Liver (tissue), 8 donors: ENCODE measurements at regions not wholly inside any gene's neighbourhood (a gene's known extent, or its start where the extent isn't known, plus 50 kb on each side); places are given as distances from the start of the nearest gene placed in this dataset.

Source experiments
- DNase-seq: peaks from one replicate; pipeline ENCODE4 v3.0.0-alpha.2; 2017; ENCODE audit warnings: low spot score
- H3K27ac ChIP-seq, 2 donors: one replicate each; pipeline ENCODE4 v1.7.0; 2013; ENCODE audit warnings: inconsistent platforms in 2 of 2, low read length in 2 of 2, control low read depth in 1 of 2, low read depth in 1 of 2, mild to moderate bottlenecking in 1 of 2
- H3K27me3 ChIP-seq, 4 donors: one replicate each; pipeline versions ENCODE4 v1.6.1 to v1.7.0; 2013; ENCODE audit warnings: low read length in 3 of 4, inconsistent platforms in 1 of 4, mild to moderate bottlenecking in 1 of 4, moderate library complexity in 1 of 4; ENCODE audit not compliant: control insufficient read depth in 4 of 4, insufficient read depth in 4 of 4
- H3K36me3 ChIP-seq, 4 donors: one replicate each; pipeline versions ENCODE4 v1.6.1 to v1.7.0; 2013; ENCODE audit warnings: low read length in 3 of 4, mild to moderate bottlenecking in 3 of 4, low read depth in 1 of 4, moderate library complexity in 1 of 4; ENCODE audit not compliant: control insufficient read depth in 4 of 4, insufficient read depth in 3 of 4
- H3K4me1 ChIP-seq, 4 donors: one replicate each; pipeline versions ENCODE4 v1.6.1 to v1.7.0; 2013; ENCODE audit warnings: low read length in 3 of 4, mild to moderate bottlenecking in 3 of 4, moderate library complexity in 1 of 4; ENCODE audit not compliant: control insufficient read depth in 4 of 4, insufficient read depth in 4 of 4
- H3K4me3 ChIP-seq, 3 donors: one replicate each; pipeline versions ENCODE4 v1.6.1 to v1.7.0; 2013; ENCODE audit warnings: low read length in 3 of 3, control low read depth in 1 of 3, low read depth in 1 of 3, mild to moderate bottlenecking in 1 of 3
- H3K9ac ChIP-seq, 2 donors: one replicate each; pipeline ENCODE4 v1.7.0; 2013; ENCODE audit warnings: low read length in 2 of 2, mild to moderate bottlenecking in 2 of 2, moderate library complexity in 2 of 2, control low read depth in 1 of 2, low read depth in 1 of 2
- H3K9me3 ChIP-seq, 4 donors: one replicate each; pipeline versions ENCODE4 v1.6.1 to v1.7.0; 2013; ENCODE audit warnings: low read length in 3 of 4; ENCODE audit not compliant: control insufficient read depth in 4 of 4
- ATF3 ChIP-seq: IDR thresholded peaks from 2 replicates; pipeline ENCODE4 v1.6.1; 2016; ENCODE audit warnings: antibody characterized with exemption
- CTCF ChIP-seq: fragments of 150-350 bp; IDR thresholded peaks from 2 replicates; pipeline ENCODE4 v1.5.1; 2017; ENCODE audit warnings: improper control_type of control experiment, low read depth, low read length; ENCODE audit not compliant: missing input control
- EGR1 ChIP-seq, 2 donors: IDR thresholded peaks; 2 replicates each; pipeline ENCODE4 v1.6.1; 2016 to 2018; ENCODE audit warnings: antibody characterized with exemption in 2 of 2, low read depth in 2 of 2
- FOXA1 ChIP-seq: IDR thresholded peaks from 2 replicates; pipeline ENCODE4 v1.6.1; 2016; ENCODE audit warnings: antibody characterized with exemption
- FOXA2 ChIP-seq: IDR thresholded peaks from 2 replicates; pipeline ENCODE4 v1.6.1; 2016; ENCODE audit warnings: antibody characterized with exemption
- GABPA ChIP-seq, 2 donors: IDR thresholded peaks in 1 of 2; conservative IDR thresholded peaks in 1 of 2; 2 replicates each; pipeline ENCODE4 v1.6.1; 2016; ENCODE audit warnings: antibody characterized with exemption in 2 of 2, mild to moderate bottlenecking in 1 of 2, moderate library complexity in 1 of 2
- HNF4A ChIP-seq, 2 donors: conservative IDR thresholded peaks; 2 replicates each; pipeline ENCODE4 v1.6.1; 2016; ENCODE audit warnings: antibody characterized with exemption in 2 of 2, mild to moderate bottlenecking in 2 of 2
- HNF4G ChIP-seq: IDR thresholded peaks from 2 replicates; pipeline ENCODE4 v1.6.1; 2016; ENCODE audit warnings: antibody characterized with exemption
- JUND ChIP-seq, 2 donors: IDR thresholded peaks; 2 replicates each; pipeline ENCODE4 v1.6.1; 2016; ENCODE audit warnings: antibody characterized with exemption in 2 of 2
- MAX ChIP-seq: IDR thresholded peaks from 2 replicates; pipeline ENCODE4 v1.6.1; 2016; ENCODE audit warnings: antibody characterized with exemption
- RAD21 ChIP-seq, 2 donors: IDR thresholded peaks; 2 replicates each; pipeline ENCODE4 v1.6.1; 2016; ENCODE audit warnings: antibody characterized with exemption in 2 of 2, mild to moderate bottlenecking in 2 of 2
- REST ChIP-seq: IDR thresholded peaks from 2 replicates; pipeline ENCODE4 v1.6.1; 2016; ENCODE audit warnings: antibody characterized with exemption, mild to moderate bottlenecking
- RXRA ChIP-seq, 2 donors: IDR thresholded peaks; 2 replicates each; pipeline ENCODE4 v1.6.1; 2017 to 2018; ENCODE audit warnings: antibody characterized with exemption in 2 of 2, mild to moderate bottlenecking in 1 of 2
- SP1 ChIP-seq: IDR thresholded peaks from 2 replicates; pipeline ENCODE4 v1.6.1; 2018; ENCODE audit warnings: antibody characterized with exemption, mild to moderate bottlenecking
- TAF1 ChIP-seq: conservative IDR thresholded peaks from 2 replicates; pipeline ENCODE4 v1.6.1; 2016; ENCODE audit warnings: antibody characterized with exemption, mild to moderate bottlenecking
- YY1 ChIP-seq: IDR thresholded peaks from 2 replicates; pipeline ENCODE4 v1.6.1; 2016; ENCODE audit warnings: antibody characterized with exemption, mild to moderate bottlenecking
- ZBTB33 ChIP-seq: IDR thresholded peaks from 2 replicates; pipeline ENCODE4 v1.6.1; 2016; ENCODE audit warnings: antibody characterized with exemption
- WGBS: extraction: QIAGEN DNeasy Blood & Tissue Kit; methylation state at CpG from one replicate; pipeline ENCODE4 v1.1.7; 2013; 5-methylcytosine and 5-hydroxymethylcytosine counted together
- donor health status: healthy.
- donor health status: healthy.
- donor health status: healthy.
- donor health status: healthy.
- donor health status: healthy.

GRCh38 chr4:36533944-36534343 is 252.5 kb downstream of the DTHD1 start:
- DNase-seq, result no peak
- Histone ChIP-seq H3K4me3 (no peak overlapping the region), H3K27ac (no peak overlapping the region), H3K9ac (no peak overlapping the region), H3K36me3 (no peaks in the 10 kb centered on the region), H3K27me3 (peaks cover 0 to 3% (median 0%) of the 10 kb centered on the region in 4 donors), H3K9me3 (peaks cover 0 to 6% (median 3%) of the 10 kb centered on the region in 4 donors), H3K4me1 (no peaks in the 10 kb centered on the region)
- TF ChIP-seq TAF1, result no peak
- TF ChIP-seq REST, result no peak
- TF ChIP-seq FOXA1, result no peak
- TF ChIP-seq YY1, result no peak
- no peak for TF ChIP-seq SP1
- TF ChIP-seq HNF4A (conservative IDR thresholded peaks at IDR 0.05), result no peak
- TF ChIP-seq RAD21 (IDR thresholded peaks at IDR 0.05), result no peak
- TF ChIP-seq FOXA2, result no peak
- no peak for TF ChIP-seq ZBTB33
- no peak for TF ChIP-seq JUND (IDR thresholded peaks at IDR 0.05)
- TF ChIP-seq HNF4G, result no peak
- TF ChIP-seq ATF3, result no peak
- TF ChIP-seq RXRA (IDR thresholded peaks at IDR 0.05), result no peak
- TF ChIP-seq EGR1 (IDR thresholded peaks at IDR 0.05; ENCODE audit: low read depth in 2 of 2), result no peak
- TF ChIP-seq MAX, result no peak
- TF ChIP-seq GABPA (IDR thresholded peaks at IDR 0.05 in 1 of 2, conservative IDR thresholded peaks at IDR 0.05 in 1 of 2), result no peak
- 68% methylated on average over 1 of the region's 1 CpG for WGBS

GRCh38 chr4:36547383-36547782 is 266.0 kb downstream of the DTHD1 start:
- no peaks in the 10 kb centered on the region for H3K36me3 ChIP-seq
- H3K9ac ChIP-seq, result no peak overlapping the region
- H3K4me3 ChIP-seq, result no peak overlapping the region
- no peaks in the 10 kb centered on the region for H3K4me1 ChIP-seq
- 89% methylated on average over 1 of the region's 1 CpG for WGBS
- TF ChIP-seq YY1 (no peak), TAF1 (no peak), JUND (IDR thresholded peaks at IDR 0.05) (no peak), HNF4A (conservative IDR thresholded peaks at IDR 0.05) (no peak), RAD21 (IDR thresholded peaks at IDR 0.05) (no peak), ZBTB33 (no peak), HNF4G (no peak), RXRA (IDR thresholded peaks at IDR 0.05) (no peak), MAX (no peak), CTCF (no peak), FOXA2 (no peak), EGR1 (IDR thresholded peaks at IDR 0.05; ENCODE audit: low read depth in 2 of 2) (no peak), REST (no peak)
- no peaks in the 10 kb centered on the region for H3K27me3 ChIP-seq
- DNase-seq, result no peak
- no peaks in the 10 kb centered on the region for H3K9me3 ChIP-seq
- H3K27ac ChIP-seq, result no peak overlapping the region
